ENCODE measurements at regions not wholly inside any gene's neighbourhood (a gene's known extent, or its start where the extent isn't known, plus 50 kb on each side); places are given as distances from the start of the nearest gene placed in this dataset.

- no peaks in the 10 kb centered on the region for H3K9me3 ChIP-seq (ENCODE audit: control insufficient read depth, insufficient read depth, low read length)
- no peak for TF ChIP-seq NFE2L2 (IDR thresholded peaks at IDR 0.05; ENCODE audit: low read depth, low read length)
- TF ChIP-seq SMC3 (IDR thresholded peaks at IDR 0.05; ENCODE audit: low read depth, low read length) = no peak
- H3K9me1 ChIP-seq (ENCODE audit: insufficient read depth, low read length) = no peaks in the 10 kb centered on the region
- H2AFZ ChIP-seq (replicated peaks; ENCODE audit: low read length, poor library complexity) = no peak overlapping the region
- no peak overlapping the region for H4K8ac ChIP-seq (ENCODE audit: low read depth in 2 of 2, low read length in 2 of 2)
- no peak overlapping the region for H3K9ac ChIP-seq (ENCODE audit: low read depth, low read length)
- no peaks in the 10 kb centered on the region for H4K20me1 ChIP-seq (ENCODE audit: insufficient read depth, low read length)
- no peak overlapping the region for H4K91ac ChIP-seq (ENCODE audit: insufficient read depth, low read depth, low read length)
- no peak for DNase-seq
- no peak overlapping the region for H2BK120ac ChIP-seq (ENCODE audit: low read depth, low read length)
- H2AK9ac ChIP-seq (replicated peaks; ENCODE audit: low read depth, low read length, poor library complexity) = no peak overlapping the region
- H3K14ac ChIP-seq (replicated peaks; ENCODE audit: low read depth, low read length) = no peak overlapping the region
- ATAC-seq (ENCODE audit: low read depth) = no peak
- no peak overlapping the region for H3K18ac ChIP-seq (ENCODE audit: low read depth, low read length)
- intact Hi-C loops (cut with micrococcal nuclease) = no loop called here
- H3K36me3 ChIP-seq (ENCODE audit: control insufficient read depth, insufficient read depth, low read length) = no peaks in the 10 kb centered on the region
- no peak overlapping the region for H3K23ac ChIP-seq (ENCODE audit: low read depth, low read length)
- no peak overlapping the region for H2BK15ac ChIP-seq (ENCODE audit: low read depth, low read length)
- POLR2A ChIA-PET (ENCODE audit: unreplicated experiment) = no interaction called here
- no peaks in the 10 kb centered on the region for H3K27me3 ChIP-seq (ENCODE audit: control insufficient read depth, insufficient read depth, low read length)
- CTCF ChIA-PET = interaction anchor here (0.7 kb wide), 1 partner anchor 549 kb away, joined by 4 read pairs; no protein-coding TSS in a partner anchor
- no peak overlapping the region for H2BK5ac ChIP-seq (ENCODE audit: low read depth, low read length, poor library complexity, severe bottlenecking)
- 0% methylated on average over 2 of the region's 4 CpGs; no CpG with 5 or more reads in 1 of the 2 experiments for WGBS, 2 experiments (ENCODE audit: extremely low coverage in 2 of 2, insufficient read length in 1 of 2)
- H4K5ac ChIP-seq (ENCODE audit: low read depth, low read length) = no peak overlapping the region
- no TSS peak for BruUV-seq (replicated peaks)
- no peak overlapping the region for H2AK5ac ChIP-seq (ENCODE audit: low read depth, low read length)
- no peak overlapping the region for H3K56ac ChIP-seq (ENCODE audit: extremely low read depth, insufficient read depth, low read length)
- no peaks in the 10 kb centered on the region for H3K79me1 ChIP-seq (ENCODE audit: low read depth in 1 of 2, low read length in 2 of 2)
- H3K4me3 ChIP-seq (ENCODE audit: insufficient read depth, low read depth, low read length) = no peak overlapping the region
- H3K4me1 ChIP-seq (ENCODE audit: control insufficient read depth, insufficient read depth, low read length) = no peaks in the 10 kb centered on the region
- H2BK20ac ChIP-seq (ENCODE audit: low read depth, low read length) = no peak overlapping the region
- dilution Hi-C loops (cut with HindIII; ENCODE audit: low sequenced_read_pairs, unreplicated experiment) = no loop called here
- no peak overlapping the region for H3K4ac ChIP-seq (ENCODE audit: low read depth, low read length)
- H3K4me2 ChIP-seq (ENCODE audit: low read depth, low read length) = no peak overlapping the region
- in situ Hi-C loops (cut with MboI; ENCODE audit: low sequenced_read_pairs) = no loop called here
- no peak overlapping the region for H3K27ac ChIP-seq (ENCODE audit: insufficient read depth, low read length)
Observed at GRCh38 chr16:16924613-16925012, 545.7 kb downstream of the NPIPA7 start.
